ENCODE measurements at regions not wholly inside any gene's neighbourhood (a gene's known extent, or its start where the extent isn't known, plus 50 kb on each side); places are given as distances from the start of the nearest gene placed in this dataset.

DNA sequence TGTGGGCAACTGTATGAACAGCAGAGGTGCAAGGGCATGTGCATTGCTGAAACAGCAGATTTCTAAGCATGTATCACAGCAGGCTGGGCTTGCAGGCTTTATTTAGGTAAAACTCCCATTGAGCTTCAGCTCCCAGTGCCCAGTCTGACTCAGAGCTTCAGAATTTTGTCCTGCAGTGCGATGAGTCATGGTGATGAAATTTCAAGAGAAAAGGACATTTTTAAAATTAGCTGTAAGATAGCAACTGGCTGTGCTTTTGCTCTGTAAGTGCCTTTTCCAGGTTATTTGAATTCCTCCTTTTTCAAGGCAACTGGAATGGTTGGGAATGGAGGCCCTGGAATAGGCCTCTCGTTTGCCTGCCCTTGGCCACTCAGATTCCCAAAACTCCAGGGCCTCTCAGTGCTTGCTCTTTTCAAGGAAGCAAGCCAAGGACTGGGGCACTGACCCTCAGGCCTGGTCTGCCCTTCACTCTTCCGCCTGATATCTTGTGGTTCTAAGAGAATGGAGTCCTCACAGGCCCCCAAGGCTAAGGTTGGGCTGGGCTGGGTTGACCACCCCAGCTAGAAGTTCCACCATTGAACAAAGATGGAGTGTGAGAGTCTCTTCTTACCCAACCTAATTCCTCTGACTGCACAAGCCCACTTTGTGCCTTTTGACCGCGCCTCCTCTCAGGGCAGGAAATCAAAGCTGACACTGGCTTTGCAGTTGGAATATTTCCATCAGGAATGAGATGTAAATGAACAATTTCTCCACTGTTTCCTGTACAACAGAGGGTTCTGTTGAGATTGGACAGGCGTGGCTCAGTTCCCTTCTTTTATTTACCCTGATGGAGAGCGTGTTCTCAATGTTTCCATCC, 59.5 kb upstream of the PRSS23 start:
- TF ChIP-seq FOXJ3 (CRISPR knock-in tag; IDR thresholded peaks at IDR 0.05; ENCODE audit: borderline replicate concordance) (no peak), ATF1 (CRISPR knock-in tag; IDR thresholded peaks at IDR 0.05) (no peak)
- TF ChIP-seq, protein P1, sequence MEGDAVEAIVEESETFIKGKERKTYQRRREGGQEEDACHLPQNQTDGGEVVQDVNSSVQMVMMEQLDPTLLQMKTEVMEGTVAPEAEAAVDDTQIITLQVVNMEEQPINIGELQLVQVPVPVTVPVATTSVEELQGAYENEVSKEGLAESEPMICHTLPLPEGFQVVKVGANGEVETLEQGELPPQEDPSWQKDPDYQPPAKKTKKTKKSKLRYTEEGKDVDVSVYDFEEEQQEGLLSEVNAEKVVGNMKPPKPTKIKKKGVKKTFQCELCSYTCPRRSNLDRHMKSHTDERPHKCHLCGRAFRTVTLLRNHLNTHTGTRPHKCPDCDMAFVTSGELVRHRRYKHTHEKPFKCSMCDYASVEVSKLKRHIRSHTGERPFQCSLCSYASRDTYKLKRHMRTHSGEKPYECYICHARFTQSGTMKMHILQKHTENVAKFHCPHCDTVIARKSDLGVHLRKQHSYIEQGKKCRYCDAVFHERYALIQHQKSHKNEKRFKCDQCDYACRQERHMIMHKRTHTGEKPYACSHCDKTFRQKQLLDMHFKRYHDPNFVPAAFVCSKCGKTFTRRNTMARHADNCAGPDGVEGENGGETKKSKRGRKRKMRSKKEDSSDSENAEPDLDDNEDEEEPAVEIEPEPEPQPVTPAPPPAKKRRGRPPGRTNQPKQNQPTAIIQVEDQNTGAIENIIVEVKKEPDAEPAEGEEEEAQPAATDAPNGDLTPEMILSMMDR (IDR thresholded peaks at IDR 0.05) = no peak
- TF ChIP-seq, protein P2, sequence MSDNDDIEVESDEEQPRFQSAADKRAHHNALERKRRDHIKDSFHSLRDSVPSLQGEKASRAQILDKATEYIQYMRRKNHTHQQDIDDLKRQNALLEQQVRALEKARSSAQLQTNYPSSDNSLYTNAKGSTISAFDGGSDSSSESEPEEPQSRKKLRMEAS (CRISPR knock-in tag; IDR thresholded peaks at IDR 0.05) = no peak
